Left colon (tissue), 2 donors: ENCODE measurements at regions not wholly inside any gene's neighbourhood (a gene's known extent, or its start where the extent isn't known, plus 50 kb on each side); places are given as distances from the start of the nearest gene placed in this dataset.
A peak's percentile ranks its signal among the peaks of the same experiment; 100 is the strongest.

Source experiments
- ATAC-seq: fragments of 200-7000 bp; cut with Tn5 transposase; one replicate; pipeline ENCODE4 v1.9.1; 2020; ENCODE audit warnings: mild to moderate bottlenecking, moderate library complexity
- DNase-seq, 2 donors: peaks; one replicate each; pipeline ENCODE4 v3.0.0-alpha.2; 2020
- intact Hi-C, 2 donors: fragments of 100-400 bp; cut with DNase I in 1 of 2; cut with micrococcal nuclease in 1 of 2; formaldehyde crosslinking; loops; one replicate each; pipeline versions ENCODE4 v1.11.2 to v1.14.0; 2022; cut with DNase I, micrococcal nuclease
- donor health status: DM: no; HTN: no; CAD: no.
- donor health status: DM: yes; HTN: yes; CAD: no.

- ATAC-seq (peak; percentile 40), DNase-seq (no peak)
- intact Hi-C loops = no loop called here
Measured at GRCh38 chr1:5597991-5598823, 394.0 kb downstream of the NPHP4 start.

- intact Hi-C loops = no loop called here
- DNase-seq = no peak
Measured at GRCh38 chr1:5597171-5597850, 394.9 kb downstream of the NPHP4 start.

DNA sequence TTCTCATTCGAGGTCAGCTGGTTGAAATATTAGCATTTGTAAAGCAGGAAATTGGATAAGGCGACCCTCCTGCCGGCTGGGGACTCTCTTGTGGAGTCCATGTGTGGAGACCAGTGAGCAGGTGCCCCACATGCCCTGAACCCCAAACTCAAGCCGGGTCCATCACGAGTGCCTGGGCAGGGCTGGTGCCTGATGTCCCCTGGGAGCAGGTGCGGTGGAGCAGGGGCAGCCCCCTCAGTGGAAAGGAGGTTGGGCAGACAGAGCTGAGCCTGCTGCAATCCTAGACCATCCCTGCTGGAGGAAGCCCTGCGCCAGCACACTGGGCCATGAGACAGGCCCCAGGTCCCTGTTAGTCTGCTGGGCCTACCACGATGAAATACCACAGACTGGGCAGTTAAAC lies 395.6 kb downstream of the NPHP4 start:
- DNase-seq (no peak), ATAC-seq (no peak)
- intact Hi-C loops = no loop called here

More at GRCh38 chr1:5597171-5597850, 394.9 kb downstream of the NPHP4 start:
- no peak for ATAC-seq

DNA sequence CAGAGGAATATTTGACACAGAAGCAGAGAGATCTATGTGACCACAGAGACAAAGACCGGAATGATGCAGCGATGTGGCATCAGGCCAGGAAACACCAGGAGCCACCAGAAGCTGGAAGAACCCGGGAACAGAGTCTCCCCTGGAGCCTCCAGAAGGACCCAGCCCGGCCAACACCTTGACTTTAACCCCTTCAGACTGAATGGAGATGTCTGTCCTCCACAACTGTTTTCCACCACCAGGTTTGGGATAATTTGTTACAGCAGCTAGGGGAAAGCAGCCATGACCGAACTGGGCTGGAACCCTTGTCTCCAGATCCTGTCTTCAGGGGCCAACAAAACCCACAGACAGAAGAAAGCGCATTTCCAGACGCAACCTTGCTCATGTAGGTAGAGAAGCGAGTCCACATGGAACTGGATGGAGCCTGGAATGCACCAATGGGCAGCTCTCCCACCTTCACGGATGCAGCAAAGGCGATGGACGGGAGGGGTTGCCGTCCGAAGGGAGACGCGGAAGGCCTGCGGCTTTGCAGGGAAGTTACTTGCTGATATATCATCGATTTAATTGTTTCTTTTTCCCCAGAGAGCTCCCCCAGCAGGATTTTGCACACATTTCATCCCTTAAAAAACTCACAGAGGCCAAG lies 396.6 kb downstream of the NPHP4 start:
- DNase-seq = no peak
- intact Hi-C loops = no loop called here
- ATAC-seq = no peak

DNA sequence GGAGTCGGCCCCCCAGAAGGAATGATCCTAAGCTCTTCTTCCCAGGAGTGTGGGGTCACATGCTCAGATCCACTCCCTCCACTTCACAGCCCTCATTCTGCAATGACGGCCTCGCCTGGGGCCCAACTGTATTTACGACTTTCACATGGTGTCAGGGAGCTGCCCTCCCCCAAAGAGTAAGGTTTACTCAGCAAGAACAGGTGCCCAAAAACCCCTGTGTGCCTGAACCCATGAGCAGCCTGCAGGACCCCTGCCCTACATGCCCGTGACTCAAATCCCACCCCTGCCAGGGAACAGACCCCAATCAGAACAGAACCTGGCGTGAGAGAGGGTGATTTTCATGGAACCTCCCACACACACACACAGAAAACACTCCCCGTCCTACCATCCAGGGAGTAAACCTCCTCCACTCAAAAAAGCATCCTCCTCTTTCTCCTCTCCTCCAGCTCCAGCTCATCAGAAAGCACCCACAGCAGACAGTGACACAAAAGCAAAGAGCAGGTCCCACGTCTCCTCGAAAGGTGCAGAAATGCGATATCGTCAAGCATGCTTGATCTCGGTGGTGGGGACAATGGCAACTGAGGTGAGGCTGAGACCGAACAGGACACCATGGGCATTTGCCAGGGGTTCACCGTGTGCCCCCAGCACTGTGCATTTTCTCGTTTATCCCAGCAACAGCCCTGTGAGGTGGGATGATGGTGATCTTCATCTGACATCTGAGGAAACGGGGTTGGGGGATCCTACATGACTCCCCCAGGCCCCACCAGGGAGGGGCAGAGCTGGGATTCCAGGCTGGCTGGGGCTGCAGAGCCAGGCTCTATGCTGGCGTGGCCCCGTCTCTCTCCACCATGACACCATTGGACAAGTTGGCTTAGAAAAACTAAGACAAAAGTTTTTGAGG lies 397.9 kb downstream of the NPHP4 start:
- intact Hi-C loops = no loop called here
- ATAC-seq = no peak
- DNase-seq = no peak

- intact Hi-C loops = no loop called here
- DNase-seq (no peak), ATAC-seq (no peak)
Measured at GRCh38 chr1:5590717-5591116, 401.5 kb downstream of the NPHP4 start.

- DNase-seq (no peak), ATAC-seq (no peak)
- intact Hi-C loops = no loop called here
Measured at GRCh38 chr1:5586629-5587028, 405.6 kb downstream of the NPHP4 start.

DNA sequence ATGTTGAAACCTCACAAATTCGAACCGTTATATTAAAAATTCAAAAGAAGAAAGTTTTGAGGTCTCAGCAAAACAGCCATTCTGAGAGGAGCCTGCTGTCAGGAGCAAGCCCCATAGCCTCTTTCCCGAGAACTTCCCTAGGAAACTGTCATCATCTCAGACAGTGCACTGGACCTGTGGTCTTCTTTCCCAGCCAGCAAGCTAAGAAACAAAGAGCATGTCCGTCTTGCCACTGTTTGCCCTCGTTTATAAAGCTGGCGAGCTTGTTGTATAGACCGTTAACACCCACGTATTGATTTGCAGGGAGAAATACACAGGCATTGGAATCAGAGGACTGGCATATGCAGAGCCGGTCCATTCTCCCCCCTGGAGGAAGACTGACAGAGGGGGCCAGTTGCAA lies 407.0 kb downstream of the NPHP4 start:
- ATAC-seq = no peak
- DNase-seq = no peak
- intact Hi-C loops = no loop called here

GRCh38 chr1:5580926-5581325 lies 411.3 kb downstream of the NPHP4 start:
- DNase-seq (no peak), ATAC-seq (no peak)
- intact Hi-C loops = no loop called here

DNA sequence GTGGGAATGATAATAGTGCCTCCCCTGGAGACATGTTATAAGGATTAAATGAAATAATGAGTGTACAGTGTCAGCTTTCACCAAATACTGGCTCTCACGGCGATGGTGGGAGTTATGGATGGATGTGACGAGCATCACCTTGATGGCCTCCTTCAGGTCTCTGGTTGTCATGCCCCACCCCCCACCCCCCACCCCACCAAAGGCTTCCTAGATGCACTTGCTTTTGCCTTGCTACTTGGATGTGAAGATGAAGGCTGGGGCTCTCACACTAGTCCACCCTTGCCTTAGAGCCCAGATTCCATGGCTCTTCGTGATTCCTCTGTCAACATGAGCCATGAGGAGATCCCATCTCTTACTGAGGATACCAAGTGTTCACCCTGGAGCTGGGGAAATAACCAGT lies 412.3 kb downstream of the NPHP4 start:
- DNase-seq = no peak
- ATAC-seq = no peak
- intact Hi-C loops = no loop called here

DNA sequence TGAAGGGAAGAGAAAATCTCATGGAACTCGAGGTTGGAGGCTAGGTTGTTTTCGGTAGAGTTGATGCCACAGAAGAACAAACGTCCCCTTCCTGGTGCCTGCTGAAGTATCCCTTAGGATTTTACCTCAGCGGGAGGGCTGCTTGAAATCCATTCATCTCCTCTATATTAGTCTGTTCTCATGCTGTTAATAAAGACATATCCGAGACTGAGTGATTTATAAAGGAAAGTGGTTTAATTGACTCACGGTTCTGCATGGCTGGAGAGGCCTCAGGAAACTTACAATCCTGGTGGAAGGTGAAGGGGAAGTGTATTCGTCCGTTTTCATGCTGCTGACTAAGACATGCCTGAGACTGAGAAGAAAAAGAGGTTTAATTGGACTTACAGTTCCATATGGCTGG lies 413.5 kb downstream of the NPHP4 start:
- no peak for ATAC-seq
- no peak for DNase-seq
- intact Hi-C loops = no loop called here

DNA sequence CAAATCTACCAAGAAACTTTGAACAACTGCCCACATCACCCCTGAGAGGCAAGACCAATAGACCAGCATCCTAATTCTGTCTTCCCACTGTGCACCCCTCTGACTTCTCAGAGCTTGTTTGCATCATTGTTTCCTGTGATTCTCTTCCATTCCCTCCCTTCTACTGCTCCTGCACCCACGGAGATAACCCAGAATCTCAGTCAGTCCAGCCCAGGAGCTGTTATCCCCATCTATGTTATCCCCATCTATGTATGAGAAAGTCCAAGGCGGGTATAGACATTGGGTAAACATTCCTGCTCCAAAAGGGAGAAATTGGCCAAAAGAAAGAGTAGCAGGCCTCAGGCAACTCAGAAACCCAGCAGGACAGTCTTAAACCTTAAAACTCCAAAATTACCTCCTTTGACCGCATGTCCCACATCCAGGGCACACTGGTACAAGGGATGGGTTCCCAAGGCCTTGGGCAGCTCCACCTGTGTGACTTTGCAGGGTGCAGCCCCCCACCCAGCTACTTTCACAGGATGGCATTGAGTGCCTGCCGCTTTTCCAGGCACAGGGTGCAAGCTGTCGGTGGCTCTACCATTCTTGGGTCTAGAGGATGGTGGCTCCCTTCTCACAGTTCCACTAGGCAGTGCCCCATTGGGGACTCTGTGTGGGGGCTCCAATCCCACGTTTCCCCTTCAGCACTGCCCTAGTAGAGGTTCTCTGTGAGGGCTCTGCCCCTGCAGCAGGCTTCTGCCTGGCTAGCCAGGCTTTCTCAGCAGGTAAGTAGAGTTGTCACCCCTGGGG lies 414.8 kb downstream of the NPHP4 start:
- no peak for DNase-seq
- intact Hi-C loops = no loop called here
- ATAC-seq = no peak

- intact Hi-C loops = no loop called here
- no peak for DNase-seq
- ATAC-seq = no peak
Measured at GRCh38 chr1:5576673-5577065, 415.6 kb downstream of the NPHP4 start.

DNA sequence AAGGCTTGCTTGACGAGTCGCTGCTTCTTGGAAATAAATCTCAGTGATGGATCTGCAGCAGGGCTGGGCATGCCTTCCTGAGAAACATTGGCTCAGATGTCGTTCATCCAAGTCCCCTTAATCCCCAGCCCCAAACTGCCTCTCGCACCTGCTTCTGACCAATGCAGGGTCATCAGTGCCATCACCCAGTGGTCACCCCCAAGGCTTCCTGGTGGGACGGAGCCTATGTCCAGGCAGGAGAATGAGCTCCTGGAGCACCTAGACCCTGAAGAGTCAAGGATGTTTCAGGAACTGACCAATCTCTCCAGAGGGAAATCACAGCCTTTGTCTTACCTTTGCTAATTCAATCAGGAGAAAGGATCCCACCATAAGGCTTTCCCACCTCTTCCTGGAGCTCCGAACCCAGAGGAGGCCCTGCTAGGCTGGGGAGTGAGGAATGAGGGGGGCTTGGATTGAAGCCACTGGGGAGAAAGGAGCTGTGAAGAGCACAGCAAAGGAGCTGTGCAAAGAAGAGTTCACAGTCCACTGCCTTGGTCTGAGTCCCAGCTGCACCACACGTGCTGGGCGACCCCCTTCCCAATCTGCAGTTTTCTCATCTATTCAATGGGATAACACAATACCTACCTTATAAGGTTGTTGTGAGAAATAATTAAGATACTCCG lies 416.1 kb downstream of the NPHP4 start:
- intact Hi-C loops = no loop called here
- ATAC-seq (no peak), DNase-seq (no peak)

- ATAC-seq (no peak), DNase-seq (no peak)
- intact Hi-C loops = no loop called here
Measured at GRCh38 chr1:5575396-5575940, 416.8 kb downstream of the NPHP4 start.

DNA sequence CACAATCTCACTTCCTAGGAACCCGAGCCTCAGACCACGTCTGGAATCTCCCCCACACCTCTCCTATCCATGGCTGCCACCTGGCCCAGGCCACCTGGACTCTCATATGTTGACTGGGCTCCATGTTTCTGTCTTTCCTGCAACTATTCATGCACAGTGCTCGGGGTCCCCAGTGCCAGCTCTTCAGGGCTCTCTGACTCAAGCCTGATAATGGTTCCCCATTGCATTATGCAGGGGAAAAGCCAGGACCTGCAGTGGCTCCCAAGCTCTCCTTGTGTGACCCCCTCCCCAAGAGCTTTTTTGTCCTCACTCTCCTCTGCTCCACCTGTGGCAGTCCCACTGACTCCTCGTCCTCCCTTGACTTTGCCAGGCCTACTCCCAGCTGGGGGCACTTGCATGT lies 417.6 kb downstream of the NPHP4 start:
- no peak for ATAC-seq
- no peak for DNase-seq

GRCh38 chr1:5572794-5573193 lies 419.4 kb downstream of the NPHP4 start:
- no peak for DNase-seq
- intact Hi-C loops = no loop called here
- no peak for ATAC-seq

More for the DNA sequence above, 417.6 kb downstream of the NPHP4 start:
- intact Hi-C loops = no loop called here
